ENCODE measurements at regions not wholly inside any gene's neighbourhood (a gene's known extent, or its start where the extent isn't known, plus 50 kb on each side); places are given as distances from the start of the nearest gene placed in this dataset.

GRCh38 chr10:78737883-78738856 lies 330.6 kb upstream of the ZMIZ1 start:
- Histone ChIP-seq H3K27ac (ENCODE audit: low read depth, low read length) (no peak overlapping the region), H3K4me3 (ENCODE audit: low read depth in 1 of 2, low read length in 2 of 2) (no peak overlapping the region), H3K4me1 (ENCODE audit: control insufficient read depth in 1 of 2, insufficient read depth in 2 of 2, low read length in 2 of 2) (peaks cover 2 to 3% of the 10 kb centered on the region in 2 donors), H3K9ac (ENCODE audit: low read depth in 1 of 2, low read length in 2 of 2) (no peak overlapping the region), H3K36me3 (ENCODE audit: control insufficient read depth in 1 of 2, insufficient read depth in 2 of 2, low read length in 2 of 2) (no peaks in the 10 kb centered on the region), H3K9me3 (ENCODE audit: control insufficient read depth in 1 of 2, low read length in 2 of 2) (no peaks in the 10 kb centered on the region), H3K27me3 (ENCODE audit: control insufficient read depth in 1 of 2, insufficient read depth in 2 of 2, low read length in 2 of 2) (peaks cover 0 to 2% of the 10 kb centered on the region in 2 donors)

GRCh38 chr10:78738861-78739260 lies 329.9 kb upstream of the ZMIZ1 start:
- peaks cover 4 to 6% of the 10 kb centered on the region in 2 donors for H3K4me1 ChIP-seq (ENCODE audit: control insufficient read depth in 1 of 2, insufficient read depth in 2 of 2, low read length in 2 of 2)
- no peak overlapping the region for H3K27ac ChIP-seq (ENCODE audit: low read depth, low read length)
- no peak overlapping the region for H3K9ac ChIP-seq (ENCODE audit: low read depth in 1 of 2, low read length in 2 of 2)
- no peaks in the 10 kb centered on the region for H3K36me3 ChIP-seq (ENCODE audit: control insufficient read depth in 1 of 2, insufficient read depth in 2 of 2, low read length in 2 of 2)
- no peaks in the 10 kb centered on the region for H3K27me3 ChIP-seq (ENCODE audit: control insufficient read depth in 1 of 2, insufficient read depth in 2 of 2, low read length in 2 of 2)
- H3K9me3 ChIP-seq (ENCODE audit: control insufficient read depth in 1 of 2, low read length in 2 of 2), result no peaks in the 10 kb centered on the region
- no peak overlapping the region for H3K4me3 ChIP-seq (ENCODE audit: low read depth in 1 of 2, low read length in 2 of 2)

DNA sequence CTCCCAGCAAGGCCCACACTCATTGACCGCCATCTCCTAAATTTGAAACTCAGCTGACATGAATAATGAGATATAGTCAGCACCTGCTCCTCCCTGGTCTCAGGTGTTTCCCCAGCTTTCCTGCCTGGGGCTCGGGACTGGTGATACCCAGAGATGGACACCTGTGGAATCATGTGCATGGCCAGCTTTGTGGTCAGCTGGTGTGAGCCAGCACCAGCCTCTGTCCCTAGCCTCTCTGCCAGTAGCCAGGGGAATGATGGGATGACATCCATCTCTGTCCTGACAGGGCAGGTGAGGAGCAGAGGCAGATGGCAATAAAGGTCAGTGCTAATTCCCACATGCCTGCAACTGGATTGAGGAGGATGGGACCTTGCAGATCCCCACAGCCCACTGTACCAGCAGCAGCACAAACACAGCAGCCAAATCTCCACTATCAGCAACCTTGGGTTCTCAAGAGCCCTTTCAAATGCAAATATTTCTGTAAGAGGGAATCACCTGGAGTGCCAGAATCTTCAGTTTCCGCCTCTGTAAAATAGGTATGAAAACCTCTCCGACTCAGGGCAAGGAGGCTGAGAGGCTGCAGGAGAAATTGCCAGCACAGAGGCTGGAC lies 329.2 kb upstream of the ZMIZ1 start:
- H3K36me3 ChIP-seq (ENCODE audit: control insufficient read depth in 1 of 2, insufficient read depth in 2 of 2, low read length in 2 of 2), result no peaks in the 10 kb centered on the region
- no peak overlapping the region for H3K9ac ChIP-seq (ENCODE audit: low read depth in 1 of 2, low read length in 2 of 2)
- H3K4me3 ChIP-seq (ENCODE audit: low read depth in 1 of 2, low read length in 2 of 2), result no peak overlapping the region
- H3K9me3 ChIP-seq (ENCODE audit: control insufficient read depth in 1 of 2, low read length in 2 of 2), result no peaks in the 10 kb centered on the region
- peaks cover 7% of the 10 kb centered on the region in 2 donors for H3K4me1 ChIP-seq (ENCODE audit: control insufficient read depth in 1 of 2, insufficient read depth in 2 of 2, low read length in 2 of 2)
- H3K27ac ChIP-seq (ENCODE audit: low read depth, low read length), result no peak overlapping the region
- no peaks in the 10 kb centered on the region for H3K27me3 ChIP-seq (ENCODE audit: control insufficient read depth in 1 of 2, insufficient read depth in 2 of 2, low read length in 2 of 2)

DNA sequence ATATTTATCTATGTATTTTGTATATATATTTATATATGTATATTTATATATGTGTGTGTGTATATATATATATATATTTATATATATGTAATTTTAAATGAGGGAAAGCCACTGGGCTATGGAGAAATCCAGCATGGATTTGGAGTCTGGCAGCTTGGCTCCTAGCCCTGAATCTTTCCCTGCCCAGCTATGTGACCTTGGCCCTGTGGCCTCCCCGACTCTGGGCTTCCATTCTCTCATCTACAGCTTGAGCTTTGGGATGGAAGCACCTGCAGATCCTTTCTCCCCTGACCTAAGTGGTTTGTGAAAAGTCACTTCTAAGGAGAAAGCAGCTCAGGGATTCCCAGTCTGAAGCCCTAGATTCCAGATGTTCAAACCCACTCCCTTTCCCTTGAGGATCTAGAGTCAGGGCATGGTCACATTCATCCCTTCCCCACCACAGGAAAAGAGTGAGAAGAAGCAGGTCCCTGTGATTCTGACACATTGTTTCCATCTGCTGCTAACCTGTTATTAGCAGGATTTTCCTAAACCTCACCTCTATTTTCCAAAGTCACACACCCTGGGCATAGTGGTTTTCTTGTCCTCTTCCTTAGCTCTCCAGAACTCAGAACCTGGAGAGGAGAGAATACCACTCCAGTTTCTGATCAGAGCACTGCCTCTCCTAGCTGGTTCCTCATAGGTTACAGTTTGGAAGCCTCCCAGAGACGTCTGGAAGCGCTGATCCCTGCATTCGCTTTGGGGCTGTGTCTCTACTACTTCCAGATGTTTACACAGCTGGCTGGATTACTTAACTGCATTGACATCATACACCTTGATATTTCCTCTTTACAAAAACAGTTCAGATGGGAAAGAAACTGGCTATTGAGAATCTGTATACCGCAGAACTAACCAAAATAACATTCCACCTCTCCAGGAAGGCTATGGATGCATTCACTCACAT lies 327.5 kb upstream of the ZMIZ1 start:
- Histone ChIP-seq H3K4me1 (ENCODE audit: control insufficient read depth in 1 of 2, insufficient read depth in 2 of 2, low read length in 2 of 2) (peaks cover 13 to 22% of the 10 kb centered on the region in 2 donors), H3K9me3 (ENCODE audit: control insufficient read depth in 1 of 2, low read length in 2 of 2) (no peaks in the 10 kb centered on the region), H3K27me3 (ENCODE audit: control insufficient read depth in 1 of 2, insufficient read depth in 2 of 2, low read length in 2 of 2) (no peaks in the 10 kb centered on the region), H3K36me3 (ENCODE audit: control insufficient read depth in 1 of 2, insufficient read depth in 2 of 2, low read length in 2 of 2) (no peaks in the 10 kb centered on the region), H3K27ac (ENCODE audit: low read depth, low read length) (no peak overlapping the region), H3K4me3 (ENCODE audit: low read depth in 1 of 2, low read length in 2 of 2) (no peak overlapping the region), H3K9ac (ENCODE audit: low read depth in 1 of 2, low read length in 2 of 2) (no peak overlapping the region)

DNA sequence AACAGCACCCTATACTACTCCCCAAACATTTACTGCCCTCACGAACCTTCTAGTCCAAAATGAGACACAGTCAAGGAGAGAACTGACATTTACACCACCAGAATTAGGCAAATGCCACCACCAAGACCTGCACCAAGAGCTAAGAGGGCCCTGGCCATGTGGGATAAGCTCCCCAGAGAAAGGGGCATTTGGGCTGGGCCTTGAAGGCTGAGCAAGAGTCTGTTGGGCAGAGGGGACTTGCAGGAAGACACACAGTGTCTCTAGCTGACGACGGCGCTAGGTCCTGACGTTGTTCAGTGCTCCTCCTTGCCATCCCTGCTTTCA lies 326.4 kb upstream of the ZMIZ1 start:
- H3K4me1 ChIP-seq (ENCODE audit: control insufficient read depth in 1 of 2, insufficient read depth in 2 of 2, low read length in 2 of 2), result peaks cover 13 to 22% of the 10 kb centered on the region in 2 donors
- no peak overlapping the region for H3K27ac ChIP-seq (ENCODE audit: low read depth, low read length)
- no peaks in the 10 kb centered on the region for H3K36me3 ChIP-seq (ENCODE audit: control insufficient read depth in 1 of 2, insufficient read depth in 2 of 2, low read length in 2 of 2)
- H3K4me3 ChIP-seq (ENCODE audit: low read depth in 1 of 2, low read length in 2 of 2), result no peak overlapping the region
- no peak overlapping the region for H3K9ac ChIP-seq (ENCODE audit: low read depth in 1 of 2, low read length in 2 of 2)
- no peaks in the 10 kb centered on the region for H3K9me3 ChIP-seq (ENCODE audit: control insufficient read depth in 1 of 2, low read length in 2 of 2)
- H3K27me3 ChIP-seq (ENCODE audit: control insufficient read depth in 1 of 2, insufficient read depth in 2 of 2, low read length in 2 of 2), result no peaks in the 10 kb centered on the region

GRCh38 chr10:78742730-78743615 lies 325.8 kb upstream of the ZMIZ1 start:
- H3K4me3 ChIP-seq (ENCODE audit: low read depth in 1 of 2, low read length in 2 of 2), result no peak overlapping the region
- peaks cover 13 to 22% of the 10 kb centered on the region in 2 donors for H3K4me1 ChIP-seq (ENCODE audit: control insufficient read depth in 1 of 2, insufficient read depth in 2 of 2, low read length in 2 of 2)
- no peak overlapping the region for H3K27ac ChIP-seq (ENCODE audit: low read depth, low read length)
- no peaks in the 10 kb centered on the region for H3K27me3 ChIP-seq (ENCODE audit: control insufficient read depth in 1 of 2, insufficient read depth in 2 of 2, low read length in 2 of 2)
- H3K9me3 ChIP-seq (ENCODE audit: control insufficient read depth in 1 of 2, low read length in 2 of 2), result no peaks in the 10 kb centered on the region
- H3K36me3 ChIP-seq (ENCODE audit: control insufficient read depth in 1 of 2, insufficient read depth in 2 of 2, low read length in 2 of 2), result no peaks in the 10 kb centered on the region
- H3K9ac ChIP-seq (ENCODE audit: low read depth in 1 of 2, low read length in 2 of 2), result no peak overlapping the region

DNA sequence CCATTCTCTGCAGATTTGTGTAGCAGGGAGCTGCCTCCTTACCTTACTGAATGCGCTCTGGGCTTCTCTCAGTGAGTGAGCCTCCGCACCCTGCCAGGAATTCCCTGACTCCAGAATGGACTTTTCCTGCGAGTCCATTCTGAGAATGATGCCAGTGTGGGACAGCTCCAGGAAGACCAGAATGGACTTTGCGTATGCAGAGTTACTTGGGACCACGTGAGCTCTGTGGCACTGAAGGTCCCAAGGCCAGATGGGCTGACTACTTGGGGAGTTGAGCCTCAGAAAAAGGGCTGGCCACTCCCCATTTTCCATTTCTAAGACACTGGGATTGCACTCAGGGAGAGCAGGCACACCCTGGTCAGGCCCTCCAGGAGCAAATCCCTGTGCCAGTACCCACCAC lies 324.7 kb upstream of the ZMIZ1 start:
- Histone ChIP-seq H3K27me3 (ENCODE audit: control insufficient read depth in 1 of 2, insufficient read depth in 2 of 2, low read length in 2 of 2) (no peaks in the 10 kb centered on the region), H3K36me3 (ENCODE audit: control insufficient read depth in 1 of 2, insufficient read depth in 2 of 2, low read length in 2 of 2) (no peaks in the 10 kb centered on the region), H3K9me3 (ENCODE audit: control insufficient read depth in 1 of 2, low read length in 2 of 2) (no peaks in the 10 kb centered on the region), H3K27ac (ENCODE audit: low read depth, low read length) (no peak overlapping the region), H3K4me3 (ENCODE audit: low read depth in 1 of 2, low read length in 2 of 2) (no peak overlapping the region), H3K4me1 (ENCODE audit: control insufficient read depth in 1 of 2, insufficient read depth in 2 of 2, low read length in 2 of 2) (peaks cover 13 to 22% of the 10 kb centered on the region in 2 donors), H3K9ac (ENCODE audit: low read depth in 1 of 2, low read length in 2 of 2) (no peak overlapping the region)

DNA sequence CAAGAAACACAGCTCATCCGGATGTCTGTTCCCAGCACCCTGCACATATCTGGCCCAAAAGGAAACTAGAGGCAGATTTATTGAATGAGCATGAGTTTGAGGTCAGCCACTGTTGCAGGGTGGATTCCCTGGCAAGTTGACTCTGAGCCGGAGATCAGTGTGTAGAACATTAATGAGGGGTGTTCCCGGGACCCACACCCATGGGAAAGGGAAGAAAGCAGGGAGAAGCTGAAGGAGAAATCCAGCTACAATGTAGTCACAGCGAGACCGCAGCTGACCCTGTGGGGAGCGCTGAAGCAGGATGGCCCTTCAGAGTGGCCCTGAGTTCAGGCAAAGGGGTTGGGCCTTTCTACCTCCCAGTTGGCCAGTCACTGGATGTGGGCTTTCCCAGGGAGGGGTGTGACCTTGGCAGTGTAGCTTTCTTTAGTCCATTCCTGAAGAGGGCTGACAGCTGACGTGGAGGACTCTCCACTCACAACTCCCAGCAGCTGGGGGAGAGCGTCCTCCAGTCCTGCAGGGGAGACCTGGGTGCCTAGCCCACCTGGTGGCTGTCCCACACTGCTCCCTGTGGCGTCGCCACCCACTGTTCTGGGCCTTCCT lies 324.2 kb upstream of the ZMIZ1 start:
- Histone ChIP-seq H3K4me3 (ENCODE audit: low read depth in 1 of 2, low read length in 2 of 2) (no peak overlapping the region), H3K27me3 (ENCODE audit: control insufficient read depth in 1 of 2, insufficient read depth in 2 of 2, low read length in 2 of 2) (no peaks in the 10 kb centered on the region), H3K9ac (ENCODE audit: low read depth in 1 of 2, low read length in 2 of 2) (no peak overlapping the region), H3K9me3 (ENCODE audit: control insufficient read depth in 1 of 2, low read length in 2 of 2) (no peaks in the 10 kb centered on the region), H3K27ac (ENCODE audit: low read depth, low read length) (no peak overlapping the region), H3K36me3 (ENCODE audit: control insufficient read depth in 1 of 2, insufficient read depth in 2 of 2, low read length in 2 of 2) (no peaks in the 10 kb centered on the region), H3K4me1 (ENCODE audit: control insufficient read depth in 1 of 2, insufficient read depth in 2 of 2, low read length in 2 of 2) (peaks cover 13 to 22% of the 10 kb centered on the region in 2 donors)

- no peaks in the 10 kb centered on the region for H3K27me3 ChIP-seq (ENCODE audit: control insufficient read depth in 1 of 2, insufficient read depth in 2 of 2, low read length in 2 of 2)
- peaks cover 13 to 22% of the 10 kb centered on the region in 2 donors for H3K4me1 ChIP-seq (ENCODE audit: control insufficient read depth in 1 of 2, insufficient read depth in 2 of 2, low read length in 2 of 2)
- H3K36me3 ChIP-seq (ENCODE audit: control insufficient read depth in 1 of 2, insufficient read depth in 2 of 2, low read length in 2 of 2), result no peaks in the 10 kb centered on the region
- H3K4me3 ChIP-seq (ENCODE audit: low read depth in 1 of 2, low read length in 2 of 2), result no peak overlapping the region
- H3K9ac ChIP-seq (ENCODE audit: low read depth in 1 of 2, low read length in 2 of 2), result no peak overlapping the region
- H3K9me3 ChIP-seq (ENCODE audit: control insufficient read depth in 1 of 2, low read length in 2 of 2), result no peaks in the 10 kb centered on the region
- no peak overlapping the region for H3K27ac ChIP-seq (ENCODE audit: low read depth, low read length)
Observed at GRCh38 chr10:78745441-78745840, 323.3 kb upstream of the ZMIZ1 start.
